AG04449 (cell line): ENCODE measurements at regions not wholly inside any gene's neighbourhood (a gene's known extent, or its start where the extent isn't known, plus 50 kb on each side); places are given as distances from the start of the nearest gene placed in this dataset.
"Not testable (repeated sequence)": the region's sequence is repeated elsewhere in the genome, so short reads cannot be mapped to it uniquely, and the experiment has no call there.

ENCODE experiments used
- CTCF ChIA-PET: fragments of 350-600 bp; formaldehyde crosslinking; extraction: SDS; loops from one replicate; lab custom pipeline; 2021; ENCODE audit warnings: antibody characterized with exemption; lab: Yijun Ruan, JAX
- POLR2A ChIA-PET: fragments of 400-600, 350-600 bp; formaldehyde crosslinking; extraction: SDS; loops from one replicate; lab custom pipeline; 2020; ENCODE audit warnings: antibody characterized with exemption, inconsistent platforms; lab: Yijun Ruan, JAX
- DNase-seq: peaks from one replicate; pipeline ENCODE4 v3.0.0-alpha.2; 2010; ENCODE audit warnings: low read depth, low spot score
- H3K4me3 ChIP-seq: 2 replicates; pipeline ENCODE4 v1.5.1; 2011; ENCODE audit warnings: low read depth, mild to moderate bottlenecking, control low read depth, low read length
- CTCF ChIP-seq: IDR thresholded peaks from one replicate; pipeline ENCODE4 v1.5.1; 2011; ENCODE audit warnings: mild to moderate bottlenecking, moderate library complexity, low read length, control low read depth, inconsistent platforms; ENCODE audit not compliant: insufficient read depth; ENCODE audit errors: missing control alignments

DNA sequence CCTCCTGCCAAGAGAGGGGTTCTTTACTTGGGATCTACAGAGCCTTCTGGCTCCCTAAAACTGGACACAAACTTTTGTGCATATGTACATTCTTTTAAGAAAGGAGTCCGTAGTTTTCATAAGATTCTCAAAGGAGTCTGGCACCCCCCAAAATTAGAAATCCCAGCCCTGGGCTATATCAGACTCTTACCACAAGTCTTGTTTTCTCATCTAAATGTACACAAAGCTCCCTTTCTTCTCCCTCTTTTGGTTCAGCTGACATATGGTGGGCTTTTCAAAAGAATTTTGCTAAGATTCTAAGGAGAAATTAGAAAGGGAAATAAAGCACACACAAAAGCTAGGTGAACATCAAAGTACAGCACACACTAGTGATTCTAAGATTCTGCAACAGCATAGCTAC lies 114.4 kb downstream of the ENC1 start:
- POLR2A ChIA-PET = no interaction called here
- no peak for DNase-seq
- CTCF ChIA-PET = no interaction called here
- H3K4me3 ChIP-seq = no peak overlapping the region
- no peak for TF ChIP-seq CTCF

- H3K4me3 ChIP-seq, DNase-seq, CTCF ChIA-PET, POLR2A ChIA-PET: not testable (repeated sequence)
Observed at GRCh38 chr5:74524767-74525166, 115.8 kb downstream of the ENC1 start.

- H3K4me3 ChIP-seq, POLR2A ChIA-PET, DNase-seq, CTCF ChIA-PET: not testable (repeated sequence)
Observed at GRCh38 chr5:74523698-74524097, 116.8 kb downstream of the ENC1 start.

- DNase-seq, POLR2A ChIA-PET, CTCF ChIA-PET: not testable (repeated sequence)
Observed at GRCh38 chr5:74522838-74523237, 117.7 kb downstream of the ENC1 start.

DNA sequence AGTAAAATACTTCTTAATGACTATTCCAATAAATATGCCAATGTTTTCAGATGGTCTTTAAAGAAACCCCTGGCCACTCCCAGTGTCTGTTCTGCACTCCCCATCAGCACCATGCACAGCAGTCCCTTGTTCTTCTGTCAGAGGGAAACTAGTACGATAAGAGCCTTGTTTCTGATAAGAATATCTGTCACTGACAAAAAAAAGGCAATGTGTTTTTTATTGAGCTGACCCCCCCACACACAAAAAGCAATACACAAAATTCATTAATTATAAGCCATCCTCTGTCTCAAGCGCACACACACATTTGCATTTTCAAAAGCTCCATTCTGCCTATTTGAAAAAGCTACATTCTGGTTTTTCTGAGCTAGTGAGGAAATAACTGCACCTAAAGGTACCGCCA lies 119.1 kb downstream of the ENC1 start:
- CTCF ChIA-PET = no interaction called here

More at GRCh38 chr5:74522838-74523237, 117.7 kb downstream of the ENC1 start:
- H3K4me3 ChIP-seq = not testable (repeated sequence)

GRCh38 chr5:74519679-74520078 lies 120.8 kb downstream of the ENC1 start:
- H3K4me3 ChIP-seq = no peak overlapping the region
- TF ChIP-seq CTCF = no peak
- POLR2A ChIA-PET = interaction anchor here (1.4 kb wide), 1 partner anchor 121 kb away, joined by 3 read pairs; the partner anchor contains the start of gene ENC1
- CTCF ChIA-PET = no interaction called here
- no peak for DNase-seq

More for the DNA sequence above, 119.1 kb downstream of the ENC1 start:
- POLR2A ChIA-PET = no interaction called here
- H3K4me3 ChIP-seq = no peak overlapping the region
- TF ChIP-seq CTCF = no peak
- no peak for DNase-seq

- no peak overlapping the region for H3K4me3 ChIP-seq
- POLR2A ChIA-PET = interaction anchor here (0.6 to 1.4 kb wide), 2 partner anchors 24 to 122 kb away, joined by 3 to 4 read pairs; partner anchors contain the start of gene ENC1
- no peak for TF ChIP-seq CTCF
- CTCF ChIA-PET = no interaction called here
- no peak for DNase-seq
Observed at GRCh38 chr5:74519161-74519571, 121.4 kb downstream of the ENC1 start.

- ChIA-PET CTCF (interaction anchor here (0.8 to 1.1 kb wide), 3 partner anchors 13 to 20 kb away, joined by 3 read pairs; no protein-coding TSS in a partner anchor), POLR2A (interaction anchor here (0.7 kb wide), 1 partner anchor 188 kb away, joined by 3 read pairs; no protein-coding TSS in a partner anchor)
- no peak overlapping the region for H3K4me3 ChIP-seq
- no peak for TF ChIP-seq CTCF
- peak; percentile 58 for DNase-seq
Observed at GRCh38 chr5:74517700-74518099, 122.8 kb downstream of the ENC1 start.
